Activated CD4-positive, alpha-beta T cell treated with anti-CD3 and anti-CD28 coated beads for 36 hours (primary cell): ENCODE measurements at regions not wholly inside any gene's neighbourhood (a gene's known extent, or its start where the extent isn't known, plus 50 kb on each side); places are given as distances from the start of the nearest gene placed in this dataset.

ENCODE experiments used
- ATAC-seq: fragments of 200-7000 bp; cut with Tn5 transposase; one replicate; pipeline ENCODE4 v1.10.0; 2021; ENCODE audit warnings: mild to moderate bottlenecking, moderate library complexity
- CTCF ChIA-PET: fragments of 350-600 bp; sonication (Branson Sonifier 250); formaldehyde crosslinking; loops from one replicate; lab custom pipeline; 2021; ENCODE audit warnings: antibody characterized with exemption; lab: Charles Lee
- POLR2A ChIA-PET: fragments of 350-600 bp; sonication (Branson Sonifier 250); formaldehyde crosslinking; loops from one replicate; lab custom pipeline; 2021; ENCODE audit warnings: antibody characterized with exemption, inconsistent platforms; lab: Charles Lee
- DNase-seq: peaks from one replicate; pipeline ENCODE4 v3.0.0-alpha.2; 2020
- H3K27ac Mint-ChIP-seq: one replicate; pipeline ENCODE4 v1.8.0; 2021; ENCODE audit warnings: mixed read lengths
- H3K27me3 Mint-ChIP-seq: one replicate; pipeline ENCODE4 v1.8.0; 2021; ENCODE audit warnings: mixed read lengths
- H3K36me3 Mint-ChIP-seq: one replicate; pipeline ENCODE4 v1.8.0; 2021; ENCODE audit warnings: low read depth, mixed read lengths
- H3K4me1 Mint-ChIP-seq: one replicate; pipeline ENCODE4 v1.8.0; 2021; ENCODE audit warnings: mixed read lengths
- H3K4me3 Mint-ChIP-seq: one replicate; pipeline ENCODE4 v1.8.0; 2021; ENCODE audit warnings: mild to moderate bottlenecking, moderate library complexity, mixed read lengths
- H3K9me3 Mint-ChIP-seq: one replicate; pipeline ENCODE4 v1.8.0; 2021; ENCODE audit warnings: low read depth, mixed read lengths
- intact Hi-C, 2 experiments: fragments of 100-400 bp; cut with DNase I in 1 of 2; cut with micrococcal nuclease in 1 of 2; formaldehyde crosslinking; loops; one replicate each; pipeline versions ENCODE4 v1.14.2 to v1.15.1; 2022 to 2024; cut with DNase I, micrococcal nuclease

DNA sequence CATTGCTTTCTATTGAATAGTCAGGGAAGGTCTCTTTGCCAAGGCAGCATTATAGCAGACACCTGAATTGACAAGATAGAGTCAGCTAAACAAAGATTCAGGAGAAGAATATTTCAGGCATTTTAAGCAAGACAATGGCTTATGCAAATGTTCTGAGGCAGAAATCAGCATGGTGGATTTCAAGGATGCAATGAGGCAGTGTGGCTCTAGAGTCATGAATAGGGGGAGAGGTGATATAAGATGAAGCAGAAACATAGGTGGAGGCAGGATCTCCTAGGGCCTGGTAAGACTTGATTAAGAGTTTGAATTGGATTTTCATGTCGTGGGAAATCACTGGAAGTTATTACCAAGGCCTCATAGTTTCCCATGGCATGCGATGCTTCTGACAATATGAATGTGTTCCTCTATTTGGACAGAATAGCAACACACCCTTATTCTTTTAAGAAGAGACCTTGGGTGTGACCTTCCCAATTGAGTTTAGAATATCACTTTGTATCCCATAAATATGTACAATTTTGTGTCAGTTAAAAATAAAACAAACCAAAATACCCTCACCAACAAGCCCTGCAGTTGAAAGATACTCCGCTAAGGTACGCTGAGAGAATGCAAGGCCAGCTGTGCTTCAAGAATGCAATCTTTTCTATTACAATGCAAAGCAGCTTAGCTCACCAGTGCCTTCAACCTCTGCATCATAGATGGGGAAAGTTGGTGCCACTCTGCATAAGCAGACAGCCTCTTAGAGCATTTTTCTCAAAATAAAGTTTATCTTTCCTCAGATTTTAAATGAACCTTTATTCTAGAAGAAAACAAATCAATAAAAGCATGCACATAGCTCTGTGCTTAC, 139.6 kb upstream of the SALL1 start:
- CTCF ChIA-PET, result no interaction called here
- H3K4me1 Mint-ChIP-seq, result no peaks in the 10 kb centered on the region
- H3K4me3 Mint-ChIP-seq, result no peak overlapping the region
- POLR2A ChIA-PET, result no interaction called here
- intact Hi-C loops, result no loop called here
- no peaks in the 10 kb centered on the region for H3K36me3 Mint-ChIP-seq
- ATAC-seq, result no peak
- DNase-seq, result no peak
- H3K9me3 Mint-ChIP-seq, result peaks cover 1% of the 10 kb centered on the region
- H3K27me3 Mint-ChIP-seq, result no peaks in the 10 kb centered on the region
- H3K27ac Mint-ChIP-seq, result no peak overlapping the region

GRCh38 chr16:51289336-51289735, 138.3 kb upstream of the SALL1 start:
- Mint-ChIP-seq H3K27ac (no peak overlapping the region), H3K36me3 (no peaks in the 10 kb centered on the region), H3K27me3 (no peaks in the 10 kb centered on the region), H3K9me3 (no peaks in the 10 kb centered on the region), H3K4me1 (no peaks in the 10 kb centered on the region), H3K4me3 (no peak overlapping the region)
- ChIA-PET POLR2A (no interaction called here), CTCF (no interaction called here)
- DNase-seq (no peak), ATAC-seq (no peak)
- intact Hi-C loops, result no loop called here

DNA sequence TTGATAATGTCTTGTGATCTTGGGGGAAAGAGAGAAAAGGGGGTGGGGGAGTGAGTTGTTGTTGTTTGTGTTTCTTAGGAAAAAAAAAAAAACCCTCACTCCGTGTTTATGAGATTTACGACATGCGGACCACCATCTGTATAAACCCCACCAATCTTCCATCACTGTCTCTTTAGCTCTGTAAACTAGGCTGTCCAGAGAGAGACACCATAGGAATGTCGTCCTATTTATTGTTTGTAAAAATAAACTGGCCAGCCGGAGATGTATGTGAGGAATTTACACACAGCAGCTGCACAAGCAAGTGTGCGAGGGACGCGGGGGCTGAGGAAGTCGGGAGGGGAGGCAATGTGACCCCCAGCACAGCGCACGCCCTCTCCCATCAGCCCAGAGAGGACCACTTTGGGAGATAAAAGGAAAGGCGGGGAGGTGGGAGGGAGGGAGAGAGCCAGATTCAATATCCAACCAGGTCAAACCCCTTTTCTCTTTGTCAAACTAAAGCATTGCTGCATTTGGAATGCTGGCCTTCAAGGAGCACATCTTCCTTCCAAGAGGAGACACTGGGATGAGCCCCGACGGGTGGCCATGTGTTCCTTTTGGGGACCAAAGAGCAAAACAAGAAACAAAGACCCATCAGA, 136.2 kb upstream of the SALL1 start:
- Mint-ChIP-seq H3K36me3 (no peaks in the 10 kb centered on the region), H3K9me3 (peaks cover 2% of the 10 kb centered on the region), H3K27ac (no peak overlapping the region), H3K4me3 (no peak overlapping the region), H3K4me1 (no peaks in the 10 kb centered on the region), H3K27me3 (no peaks in the 10 kb centered on the region)
- intact Hi-C loops, result no loop called here
- DNase-seq, result no peak
- CTCF ChIA-PET, result no interaction called here
- no peak for ATAC-seq
- POLR2A ChIA-PET, result no interaction called here

DNA sequence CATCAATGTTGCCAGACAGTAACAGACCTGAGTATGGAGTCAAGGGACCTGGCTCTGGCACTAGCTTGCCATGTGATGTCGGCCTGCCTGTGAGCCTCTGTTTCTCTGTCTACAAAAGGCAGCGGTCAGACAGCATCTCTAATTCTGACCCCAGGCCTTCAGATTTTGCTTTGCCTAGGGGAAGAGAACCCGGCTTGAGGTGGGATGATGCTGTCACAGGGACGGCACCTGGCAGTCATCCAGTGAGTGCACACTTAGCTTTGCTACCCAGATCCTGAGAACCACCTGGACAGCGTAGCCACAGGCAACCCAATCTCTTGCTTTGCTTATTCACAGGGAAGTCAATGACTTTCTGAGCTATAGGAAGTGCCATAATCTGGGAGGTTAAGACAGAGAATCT, 135.2 kb upstream of the SALL1 start:
- peaks cover 2% of the 10 kb centered on the region for H3K9me3 Mint-ChIP-seq
- ATAC-seq, result no peak
- CTCF ChIA-PET, result no interaction called here
- H3K4me3 Mint-ChIP-seq, result no peak overlapping the region
- H3K27ac Mint-ChIP-seq, result no peak overlapping the region
- no peaks in the 10 kb centered on the region for H3K27me3 Mint-ChIP-seq
- intact Hi-C loops, result no loop called here
- POLR2A ChIA-PET, result no interaction called here
- DNase-seq, result no peak
- no peaks in the 10 kb centered on the region for H3K4me1 Mint-ChIP-seq
- no peaks in the 10 kb centered on the region for H3K36me3 Mint-ChIP-seq

DNA sequence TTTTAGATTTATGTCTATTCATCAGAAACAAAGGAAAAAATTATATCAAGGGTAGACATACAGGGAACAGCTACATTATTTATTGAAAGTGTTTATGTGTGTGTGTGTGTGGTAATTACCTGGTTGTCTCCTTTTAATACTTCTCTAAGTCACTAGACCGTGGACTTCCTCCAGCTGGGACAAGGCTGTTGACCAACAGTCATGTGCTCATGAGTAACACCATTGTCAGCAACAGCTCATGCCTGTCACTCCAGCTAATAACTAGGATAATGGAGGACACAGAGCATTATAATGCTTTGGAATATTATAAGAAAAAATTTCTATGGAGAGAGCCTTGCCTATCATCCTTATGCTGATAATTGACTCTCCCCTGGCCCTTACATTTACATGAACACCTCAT, 125.3 kb upstream of the SALL1 start:
- no peak overlapping the region for H3K27ac Mint-ChIP-seq
- ATAC-seq, result no peak
- H3K36me3 Mint-ChIP-seq, result no peaks in the 10 kb centered on the region
- no peak overlapping the region for H3K4me3 Mint-ChIP-seq
- H3K4me1 Mint-ChIP-seq, result no peaks in the 10 kb centered on the region
- ChIA-PET POLR2A (no interaction called here), CTCF (no interaction called here)
- intact Hi-C loops, result no loop called here
- no peak for DNase-seq
- no peaks in the 10 kb centered on the region for H3K27me3 Mint-ChIP-seq
- H3K9me3 Mint-ChIP-seq, result peaks cover 6% of the 10 kb centered on the region

GRCh38 chr16:51272420-51272819, 121.3 kb upstream of the SALL1 start:
- intact Hi-C loops, result no loop called here
- Mint-ChIP-seq H3K4me1 (no peaks in the 10 kb centered on the region), H3K27ac (no peak overlapping the region), H3K36me3 (no peaks in the 10 kb centered on the region), H3K9me3 (peaks cover 2% of the 10 kb centered on the region), H3K27me3 (no peaks in the 10 kb centered on the region), H3K4me3 (no peak overlapping the region)
- CTCF ChIA-PET, result interaction anchor here (1.7 kb wide), 1 partner anchor 22 kb away, joined by 3 read pairs; no protein-coding TSS in a partner anchor
- POLR2A ChIA-PET, result no interaction called here
- ATAC-seq (no peak), DNase-seq (no peak)

GRCh38 chr16:51271156-51271701, 120.2 kb upstream of the SALL1 start:
- intact Hi-C loops, result no loop called here
- Mint-ChIP-seq H3K27me3 (no peaks in the 10 kb centered on the region), H3K36me3 (no peaks in the 10 kb centered on the region), H3K4me3 (no peak overlapping the region), H3K4me1 (no peaks in the 10 kb centered on the region), H3K27ac (no peak overlapping the region), H3K9me3 (peaks cover 2% of the 10 kb centered on the region)
- CTCF ChIA-PET, result interaction anchor here (1.7 kb wide), 1 partner anchor 23 kb away, joined by 3 read pairs; no protein-coding TSS in a partner anchor
- no peak for ATAC-seq
- POLR2A ChIA-PET, result no interaction called here
- no peak for DNase-seq

DNA sequence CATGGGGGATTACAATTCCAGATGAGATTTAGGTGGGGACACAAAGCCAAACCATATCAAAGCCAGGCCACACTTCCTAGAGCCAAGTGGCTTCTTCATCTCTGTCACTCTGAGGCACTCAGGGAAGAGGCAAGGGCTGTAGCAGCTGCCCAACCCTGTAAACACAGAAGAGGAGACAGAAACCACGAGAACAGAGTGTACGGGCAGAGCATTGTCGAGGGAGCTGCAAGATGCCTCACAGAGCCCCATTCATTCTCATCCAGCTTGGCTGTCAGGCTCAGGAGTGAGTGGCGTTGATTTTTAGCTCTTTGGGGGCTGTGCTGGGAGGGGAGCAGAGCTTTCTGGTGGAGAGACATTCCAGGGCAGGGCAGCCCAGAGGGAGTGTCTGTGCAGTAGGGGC, 117.2 kb upstream of the SALL1 start:
- Mint-ChIP-seq H3K27me3 (no peaks in the 10 kb centered on the region), H3K4me3 (no peak overlapping the region), H3K27ac (no peak overlapping the region), H3K9me3 (peaks cover 2% of the 10 kb centered on the region), H3K4me1 (no peaks in the 10 kb centered on the region), H3K36me3 (no peaks in the 10 kb centered on the region)
- intact Hi-C loops, result no loop called here
- ChIA-PET CTCF (no interaction called here), POLR2A (no interaction called here)
- ATAC-seq (no peak), DNase-seq (no peak)

DNA sequence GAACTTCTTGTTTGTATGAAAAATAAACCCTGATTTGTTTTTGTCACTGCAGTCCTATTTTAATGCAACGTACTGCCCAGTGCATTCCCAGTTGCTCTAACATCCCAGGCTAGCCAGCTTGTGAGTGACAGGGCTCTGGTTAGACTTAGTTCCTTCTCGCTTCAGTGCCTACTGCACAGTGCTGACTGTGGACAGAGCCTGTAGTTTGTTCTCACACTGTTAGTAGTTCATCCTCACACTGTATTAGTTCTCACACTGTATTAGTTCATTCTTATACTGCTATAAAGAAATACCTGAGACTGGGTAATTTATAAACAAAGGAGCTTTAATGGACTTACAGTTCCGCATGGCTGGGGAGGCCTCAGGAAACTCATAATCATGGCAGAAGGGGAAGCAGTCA, 116.6 kb upstream of the SALL1 start:
- Mint-ChIP-seq H3K36me3 (no peaks in the 10 kb centered on the region), H3K4me3 (no peak overlapping the region), H3K27me3 (no peaks in the 10 kb centered on the region), H3K27ac (no peak overlapping the region), H3K9me3 (peaks cover 2% of the 10 kb centered on the region), H3K4me1 (no peaks in the 10 kb centered on the region)
- DNase-seq (no peak), ATAC-seq (no peak)
- ChIA-PET CTCF (interaction anchor here (0.7 kb wide), 1 partner anchor 75 kb away, joined by 3 read pairs; no protein-coding TSS in a partner anchor), POLR2A (no interaction called here)
- intact Hi-C loops, result no loop called here

DNA sequence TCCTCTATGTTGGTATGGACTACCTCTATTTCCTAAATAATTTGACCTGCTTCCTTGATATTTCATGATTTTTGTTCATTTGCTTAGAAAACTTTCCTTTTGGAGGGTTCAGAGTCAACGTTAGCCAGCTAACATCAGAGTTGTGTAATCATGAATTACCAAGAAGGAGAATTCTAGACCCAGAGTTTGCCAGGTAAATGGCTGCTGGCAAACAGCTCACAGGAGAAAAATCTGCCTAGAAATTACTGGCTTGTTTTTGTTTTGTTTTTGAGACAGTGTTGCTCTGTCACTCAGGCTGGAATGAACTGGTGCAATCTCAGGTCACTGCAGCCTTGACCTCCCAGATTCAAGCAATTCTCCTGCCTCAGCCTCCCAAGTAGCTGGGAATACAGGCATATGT, 111.4 kb upstream of the SALL1 start:
- no peak overlapping the region for H3K4me3 Mint-ChIP-seq
- H3K4me1 Mint-ChIP-seq, result no peaks in the 10 kb centered on the region
- peaks cover 3% of the 10 kb centered on the region for H3K9me3 Mint-ChIP-seq
- H3K27ac Mint-ChIP-seq, result no peak overlapping the region
- POLR2A ChIA-PET, result no interaction called here
- DNase-seq (no peak), ATAC-seq (no peak)
- CTCF ChIA-PET, result no interaction called here
- no peaks in the 10 kb centered on the region for H3K36me3 Mint-ChIP-seq
- intact Hi-C loops, result no loop called here
- H3K27me3 Mint-ChIP-seq, result no peaks in the 10 kb centered on the region

- peaks cover 3% of the 10 kb centered on the region for H3K9me3 Mint-ChIP-seq
- CTCF ChIA-PET, result no interaction called here
- H3K4me1 Mint-ChIP-seq, result no peaks in the 10 kb centered on the region
- intact Hi-C loops, result no loop called here
- DNase-seq, result no peak
- no peak overlapping the region for H3K27ac Mint-ChIP-seq
- POLR2A ChIA-PET, result no interaction called here
- H3K36me3 Mint-ChIP-seq, result no peaks in the 10 kb centered on the region
- ATAC-seq, result no peak
- no peaks in the 10 kb centered on the region for H3K27me3 Mint-ChIP-seq
- H3K4me3 Mint-ChIP-seq, result no peak overlapping the region
Measured at GRCh38 chr16:51261919-51262318, 110.8 kb upstream of the SALL1 start.
